NCI-H1105 treated with DMSO at 0.1 percent for 48 hours (cell line): ENCODE measurements at regions not wholly inside any gene's neighbourhood (a gene's known extent, or its start where the extent isn't known, plus 50 kb on each side); places are given as distances from the start of the nearest gene placed in this dataset.
A peak's percentile ranks its signal among the peaks of the same experiment; 100 is the strongest.
"Not testable (repeated sequence)": the region's sequence is repeated elsewhere in the genome, so short reads cannot be mapped to it uniquely, and the experiment has no call there.

Experiments
- DNase-seq: peaks from one replicate; lab custom pipeline; 2025; lab: John Stamatoyannopoulos, UW

- DNase-seq, result no peak
These were observed 121.2 kb upstream of the GRIN3A start for GRCh38 chr9:101859620-101860019.

GRCh38 chr9:101858026-101858425 is 119.6 kb upstream of the GRIN3A start:
- DNase-seq, result no peak

- no peak for DNase-seq
These were observed 110.8 kb upstream of the GRIN3A start for GRCh38 chr9:101849102-101849707.

- DNase-seq, result peak; percentile 62
These were observed 110.1 kb upstream of the GRIN3A start for GRCh38 chr9:101848485-101848919.

GRCh38 chr9:101846161-101846560 is 107.7 kb upstream of the GRIN3A start:
- no peak for DNase-seq

GRCh38 chr9:101840694-101841188 is 102.3 kb upstream of the GRIN3A start:
- DNase-seq, result no peak

- not testable (repeated sequence) for DNase-seq
These were observed 100.5 kb upstream of the GRIN3A start for GRCh38 chr9:101838988-101839387.

GRCh38 chr9:101836021-101836420 is 97.6 kb upstream of the GRIN3A start:
- DNase-seq, result no peak

- no peak for DNase-seq
These were observed 94.0 kb upstream of the GRIN3A start for GRCh38 chr9:101832486-101832885.

GRCh38 chr9:101821450-101821849 is 83.0 kb upstream of the GRIN3A start:
- not testable (repeated sequence) for DNase-seq

GRCh38 chr9:101820983-101821382 is 82.5 kb upstream of the GRIN3A start:
- DNase-seq, result not testable (repeated sequence)

GRCh38 chr9:101814064-101814463 is 75.6 kb upstream of the GRIN3A start:
- DNase-seq, result no peak

GRCh38 chr9:101807879-101808278 is 69.4 kb upstream of the GRIN3A start:
- not testable (repeated sequence) for DNase-seq

GRCh38 chr9:101796044-101796443 is 57.6 kb upstream of the GRIN3A start:
- DNase-seq, result no peak

GRCh38 chr9:101795147-101795546 is 56.7 kb upstream of the GRIN3A start:
- no peak for DNase-seq

- no peak for DNase-seq
These were observed 54.0 kb upstream of the GRIN3A start for GRCh38 chr9:101792475-101792874.

GRCh38 chr9:101791938-101792337 is 53.5 kb upstream of the GRIN3A start:
- peak; percentile 32 for DNase-seq

GRCh38 chr9:101791533-101791932 is 53.1 kb upstream of the GRIN3A start:
- DNase-seq, result no peak
